Keratinocyte (primary cell): ENCODE measurements at regions not wholly inside any gene's neighbourhood (a gene's known extent, or its start where the extent isn't known, plus 50 kb on each side); places are given as distances from the start of the nearest gene placed in this dataset.

Experiments used
- DNase-seq: peaks from one replicate; pipeline ENCODE4 v3.0.0-alpha.2; 2011; ENCODE audit warnings: low read depth, missing footprints, low spot score
- FAIRE-seq: peaks from 2 replicates; lab custom pipeline; 2011; peaks lifted over from hg19 to GRCh38; lab: Jason Lieb, UNC
- H2AFZ ChIP-seq: 2 replicates; pipeline ENCODE4 v1.6.0; 2012; ENCODE audit warnings: low read length, control low read depth, inconsistent platforms; ENCODE audit not compliant: control insufficient read depth
- H3K27ac ChIP-seq: 2 replicates; pipeline ENCODE4 v1.5.1; 2011; ENCODE audit warnings: low read length; ENCODE audit not compliant: control insufficient read depth, insufficient read depth
- H3K27me3 ChIP-seq: 3 replicates; pipeline ENCODE4 v1.6.0; 2011; ENCODE audit warnings: low read length; ENCODE audit not compliant: control insufficient read depth, insufficient read depth; ENCODE audit errors: extremely low read depth
- H3K36me3 ChIP-seq, 2 experiments: 2 replicates in 1 of 2; 3 replicates in 1 of 2; pipeline ENCODE4 v1.5.1; 2011; ENCODE audit warnings: low read length in 2 of 2, mild to moderate bottlenecking in 1 of 2; ENCODE audit not compliant: control insufficient read depth in 2 of 2, insufficient read depth in 2 of 2; ENCODE audit errors: extremely low read depth in 1 of 2
- H3K4me1 ChIP-seq: 3 replicates; pipeline ENCODE4 v1.5.1; 2011; ENCODE audit warnings: low read length; ENCODE audit not compliant: control insufficient read depth, insufficient read depth; ENCODE audit errors: extremely low read depth
- H3K4me2 ChIP-seq: 3 replicates; pipeline ENCODE4 v1.6.0; 2011; ENCODE audit warnings: low read depth, low read length; ENCODE audit not compliant: control insufficient read depth, insufficient read depth; ENCODE audit errors: extremely low read depth
- H3K4me3 ChIP-seq, 3 experiments: fragments of 200-600 bp in 1 of 3; sonication (generic) in 1 of 3; 2 replicates in 2 of 3; 3 replicates in 1 of 3; pipeline ENCODE4 v1.5.1; 2011 to 2016; ENCODE audit warnings: low read length in 3 of 3, mild to moderate bottlenecking in 3 of 3, control low read depth in 2 of 3, inconsistent platforms in 1 of 3, low read depth in 1 of 3, mixed read lengths in 1 of 3, mixed run types in 1 of 3, moderate library complexity in 1 of 3; ENCODE audit not compliant: control insufficient read depth in 2 of 3, insufficient read depth in 2 of 3; ENCODE audit errors: extremely low read depth in 1 of 3
- H3K79me2 ChIP-seq: 2 replicates; pipeline ENCODE4 v1.6.0; 2012; ENCODE audit warnings: low read length; ENCODE audit not compliant: control insufficient read depth, insufficient read depth
- H3K9ac ChIP-seq: 3 replicates; pipeline ENCODE4 v1.6.0; 2011; ENCODE audit warnings: low read length; ENCODE audit not compliant: control insufficient read depth, insufficient read depth; ENCODE audit errors: extremely low read depth
- H3K9me1 ChIP-seq: 3 replicates; pipeline ENCODE4 v1.6.0; 2011; ENCODE audit warnings: low read length; ENCODE audit not compliant: control insufficient read depth, insufficient read depth; ENCODE audit errors: extremely low read depth
- H3K9me3 ChIP-seq: 2 replicates; pipeline ENCODE4 v1.5.1; 2012; ENCODE audit warnings: low read depth, low read length; ENCODE audit not compliant: control insufficient read depth
- H4K20me1 ChIP-seq: 3 replicates; pipeline ENCODE4 v1.6.0; 2011; ENCODE audit warnings: low read length; ENCODE audit not compliant: control insufficient read depth, insufficient read depth; ENCODE audit errors: extremely low read depth
- CTCF ChIP-seq, 3 experiments: IDR thresholded peaks in 1 of 3; conservative IDR thresholded peaks in 1 of 3; optimal IDR thresholded peaks in 1 of 3; 2 replicates in 2 of 3; 3 replicates in 1 of 3; pipeline versions ENCODE3 to v1.5.1; 2011; ENCODE audit warnings: low read length in 3 of 3, mild to moderate bottlenecking in 3 of 3, moderate library complexity in 2 of 3, control low read depth in 1 of 3, inconsistent platforms in 1 of 3; ENCODE audit not compliant: insufficient read depth in 2 of 3; ENCODE audit errors: extremely low read depth in 1 of 3
- EZH2 ChIP-seq: IDR thresholded peaks from one replicate; pipeline ENCODE4 v1.6.1; 2012; ENCODE audit warnings: inconsistent platforms, mild to moderate bottlenecking, low read length, moderate library complexity
- dilution Hi-C: fragments of 300-500 bp; cut with MboI; formaldehyde crosslinking; loops from one replicate; pipeline ENCODE4 v1.7.0; 2020; ENCODE audit warnings: low sequenced_read_pairs; ENCODE audit not compliant: extremely low pct_ligation_motif_present

GRCh38 chr6:170092826-170093225 is 198.1 kb downstream of the DLL1 start:
- H3K9ac ChIP-seq, result no peak overlapping the region
- no peaks in the 10 kb centered on the region for H3K4me1 ChIP-seq
- H2AFZ ChIP-seq, result no peak overlapping the region
- no peaks in the 10 kb centered on the region for H3K36me3 ChIP-seq
- no peak for TF ChIP-seq CTCF (optimal IDR thresholded peaks at IDR 0.05 in 1 of 3, IDR thresholded peaks at IDR 0.05 in 1 of 3, conservative IDR thresholded peaks at IDR 0.05 in 1 of 3; ENCODE audit: extremely low read depth in 1 of 3, insufficient read depth in 2 of 3, low read length in 3 of 3)
- no peak overlapping the region for H3K4me2 ChIP-seq
- DNase-seq (no peak), FAIRE-seq (no peak)
- no peak overlapping the region for H3K4me3 ChIP-seq
- no peaks in the 10 kb centered on the region for H4K20me1 ChIP-seq
- no peaks in the 10 kb centered on the region for H3K9me3 ChIP-seq
- H3K27me3 ChIP-seq, result peaks cover 3% of the 10 kb centered on the region
- no peak overlapping the region for H3K27ac ChIP-seq
- H3K9me1 ChIP-seq, result no peaks in the 10 kb centered on the region
- no peaks in the 10 kb centered on the region for H3K79me2 ChIP-seq
- dilution Hi-C loops, result no loop called here

- no peaks in the 10 kb centered on the region for H3K4me1 ChIP-seq
- H3K9me3 ChIP-seq, result no peaks in the 10 kb centered on the region
- DNase-seq (no peak), FAIRE-seq (no peak)
- H3K9ac ChIP-seq, result no peak overlapping the region
- no peaks in the 10 kb centered on the region for H3K9me1 ChIP-seq
- H3K27ac ChIP-seq, result no peak overlapping the region
- H3K79me2 ChIP-seq, result no peaks in the 10 kb centered on the region
- no peak overlapping the region for H3K4me3 ChIP-seq
- H4K20me1 ChIP-seq, result no peaks in the 10 kb centered on the region
- no peak overlapping the region for H3K4me2 ChIP-seq
- dilution Hi-C loops, result no loop called here
- no peak overlapping the region for H2AFZ ChIP-seq
- peaks cover 3% of the 10 kb centered on the region for H3K27me3 ChIP-seq
- H3K36me3 ChIP-seq, result no peaks in the 10 kb centered on the region
- TF ChIP-seq EZH2 (no peak), CTCF (optimal IDR thresholded peaks at IDR 0.05 in 1 of 3, IDR thresholded peaks at IDR 0.05 in 1 of 3, conservative IDR thresholded peaks at IDR 0.05 in 1 of 3; ENCODE audit: extremely low read depth in 1 of 3, insufficient read depth in 2 of 3, low read length in 3 of 3) (no peak)
These were observed 199.0 kb downstream of the DLL1 start for GRCh38 chr6:170091639-170092579.
